ENCODE measurements at regions not wholly inside any gene's neighbourhood (a gene's known extent, or its start where the extent isn't known, plus 50 kb on each side); places are given as distances from the start of the nearest gene placed in this dataset.

GRCh38 chr14:101171650-101172049 lies 268.1 kb upstream of the RTL1 start:
- TF ChIP-seq CTCF (conservative IDR thresholded peaks at IDR 0.05; ENCODE audit: low read depth, low read length), result no peak
- TF ChIP-seq, protein P1, sequence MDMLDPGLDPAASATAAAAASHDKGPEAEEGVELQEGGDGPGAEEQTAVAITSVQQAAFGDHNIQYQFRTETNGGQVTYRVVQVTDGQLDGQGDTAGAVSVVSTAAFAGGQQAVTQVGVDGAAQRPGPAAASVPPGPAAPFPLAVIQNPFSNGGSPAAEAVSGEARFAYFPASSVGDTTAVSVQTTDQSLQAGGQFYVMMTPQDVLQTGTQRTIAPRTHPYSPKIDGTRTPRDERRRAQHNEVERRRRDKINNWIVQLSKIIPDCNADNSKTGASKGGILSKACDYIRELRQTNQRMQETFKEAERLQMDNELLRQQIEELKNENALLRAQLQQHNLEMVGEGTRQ (IDR thresholded peaks at IDR 0.05; ENCODE audit: low read depth, low read length), result no peak
- no peak for TF ChIP-seq POLR2A (IDR thresholded peaks at IDR 0.05; ENCODE audit: low read depth, low read length)
- no peak for TF ChIP-seq FOS (IDR thresholded peaks at IDR 0.05; ENCODE audit: low read depth, low read length)
- TF ChIP-seq MXI1 (IDR thresholded peaks at IDR 0.05; ENCODE audit: borderline replicate concordance, low read depth, low read length), result no peak
- no peak for TF ChIP-seq SMC3 (IDR thresholded peaks at IDR 0.05; ENCODE audit: low read depth, low read length)
- no peak for TF ChIP-seq RCOR1 (IDR thresholded peaks at IDR 0.05; ENCODE audit: insufficient replicate concordance, low read length)
- TF ChIP-seq MAZ (IDR thresholded peaks at IDR 0.05; ENCODE audit: borderline replicate concordance, low read depth, low read length), result no peak
- TF ChIP-seq CHD1 (IDR thresholded peaks at IDR 0.05; ENCODE audit: low read depth, low read length), result no peak
